K562 (cell line): ENCODE measurements at regions not wholly inside any gene's neighbourhood (a gene's known extent, or its start where the extent isn't known, plus 50 kb on each side); places are given as distances from the start of the nearest gene placed in this dataset.

ENCODE experiments used
- ATAC-seq: fragments of 200-7000 bp; cut with Tn5 transposase; 3 replicates; pipeline ENCODE4 v1.9.1; 2020; ENCODE audit warnings: moderate library complexity
- BruUV-seq: library from RNA; stranded (reverse); fragments of 400-500 nt; replicated peaks from 2 replicates; lab custom pipeline; 2021; lab: Mats Ljungman, UMichigan
- CTCF ChIA-PET: fragments of 300-600 bp; formaldehyde crosslinking; extraction: SDS; loops from one replicate; lab custom pipeline; 2021; ENCODE audit warnings: low intra/inter-chr PET ratio; lab: Yijun Ruan, JAX
- POLR2A ChIA-PET: fragments of 300-600, 350-650 bp; sonication (Branson Sonifier 250); formaldehyde crosslinking; extraction: SDS; loops from one replicate; lab custom pipeline; 2021; ENCODE audit warnings: antibody characterized with exemption, inconsistent platforms; lab: Yijun Ruan, JAX
- DNase-seq, 4 experiments: peaks; one replicate each; pipeline versions ENCODE4 v3.0.0 to v3.0.0-alpha.2; 2011 to 2018; ENCODE audit warnings: low spot score in 3 of 4, mixed read lengths in 3 of 4; ENCODE audit errors: extremely low read depth in 1 of 4
- FAIRE-seq: peaks from 2 replicates; lab custom pipeline; 2011; peaks lifted over from hg19 to GRCh38; lab: Jason Lieb, UNC
- H2AFZ ChIP-seq: 2 replicates; pipeline ENCODE4 v1.6.0; 2011; ENCODE audit warnings: low read depth, low read length, control low read depth, inconsistent platforms
- H3K27ac ChIP-seq: fragments of 200-600 bp; 3 replicates; pipeline ENCODE4 v1.8.0; 2011; ENCODE audit warnings: low read depth, mild to moderate bottlenecking, control low read depth, inconsistent platforms, low read length, moderate library complexity, mixed read lengths; ENCODE audit errors: extremely low read depth
- H3K27me3 ChIP-seq, 2 experiments: fragments of 300-600 bp in 1 of 2; 2 replicates in 1 of 2; 3 replicates in 1 of 2; pipeline versions ENCODE4 v1.6.0 to v1.8.0; 2011; ENCODE audit warnings: inconsistent platforms in 2 of 2, low read length in 2 of 2, mild to moderate bottlenecking in 1 of 2, mixed read lengths in 1 of 2, moderate library complexity in 1 of 2; ENCODE audit not compliant: control insufficient read depth in 2 of 2, insufficient read depth in 2 of 2
- H3K36me3 ChIP-seq: fragments of 300-600 bp; 3 replicates; pipeline ENCODE4 v1.8.0; 2011; ENCODE audit warnings: mild to moderate bottlenecking, low read length, inconsistent platforms; ENCODE audit not compliant: control insufficient read depth, insufficient read depth
- H3K4me1 ChIP-seq, 2 experiments: fragments of 200-600 bp in 1 of 2; replicated peaks in 1 of 2; 2 replicates in 1 of 2; 3 replicates in 1 of 2; pipeline versions ENCODE4 v1.5.1 to v1.8.0; 2011; ENCODE audit warnings: inconsistent platforms in 2 of 2, low read length in 2 of 2, mild to moderate bottlenecking in 1 of 2, mixed read lengths in 1 of 2, moderate library complexity in 1 of 2; ENCODE audit not compliant: control insufficient read depth in 2 of 2, insufficient read depth in 2 of 2
- H3K4me2 ChIP-seq: 2 replicates; pipeline ENCODE4 v1.6.1; 2011; ENCODE audit warnings: low read length, control low read depth, inconsistent platforms, mixed read lengths; ENCODE audit not compliant: insufficient read depth
- H3K4me3 ChIP-seq: fragments of 200-600 bp; sonication (generic), shearing (Covaris generic); 2 replicates; pipeline ENCODE4 v1.5.1; 2016; ENCODE audit warnings: control low read depth, inconsistent platforms
- H3K79me2 ChIP-seq: fragments of 200-600 bp; 3 replicates; pipeline ENCODE4 v1.8.0; 2011; ENCODE audit warnings: low read length, inconsistent platforms; ENCODE audit not compliant: control insufficient read depth, insufficient read depth
- H3K9ac ChIP-seq, 2 experiments: 2 replicates each; pipeline versions ENCODE4 v1.6.0 to v1.6.1; 2011; ENCODE audit warnings: low read depth in 2 of 2, low read length in 2 of 2, control low read depth in 1 of 2, inconsistent platforms in 1 of 2, mild to moderate bottlenecking in 1 of 2, mixed read lengths in 1 of 2; ENCODE audit not compliant: insufficient read depth in 1 of 2
- H3K9me1 ChIP-seq: one replicate; pipeline ENCODE4 v1.6.0; 2011; ENCODE audit warnings: inconsistent platforms, mild to moderate bottlenecking, low read length, moderate library complexity; ENCODE audit not compliant: control insufficient read depth, insufficient read depth
- H3K9me3 ChIP-seq: replicated peaks from 2 replicates; pipeline ENCODE4 v1.5.1; 2011; ENCODE audit warnings: low read depth, low read length, inconsistent platforms; ENCODE audit not compliant: control insufficient read depth, insufficient read depth
- H4K20me1 ChIP-seq: replicated peaks from 2 replicates; pipeline ENCODE4 v1.6.1; 2011; ENCODE audit warnings: low read length, inconsistent platforms, mixed read lengths; ENCODE audit not compliant: control insufficient read depth, insufficient read depth
- NONO ChIP-seq, 2 experiments: fragments of 200-400 bp in 1 of 2; fragments of 450-650 bp in 1 of 2; formaldehyde crosslinking in 1 of 2; IDR thresholded peaks; 2 replicates each; pipeline ENCODE4 v1.6.1; 2017; ENCODE audit warnings: low read depth in 2 of 2, mild to moderate bottlenecking in 2 of 2, moderate library complexity in 2 of 2, low read length in 1 of 2
- PTTG1 ChIP-seq: fragments of 450-650 bp; IDR thresholded peaks from 2 replicates; pipeline ENCODE4 v1.6.1; 2016; ENCODE audit warnings: low read depth, mild to moderate bottlenecking, missing genetic modification characterization, missing compliant biosample characterization
- ZNF174 ChIP-seq: fragments of 250-450 bp; sonication (Bioruptor Pico); IDR thresholded peaks from 2 replicates; pipeline ENCODE4 v1.4.0; 2020; ENCODE audit warnings: mild to moderate bottlenecking
- WGBS: fragments of 100-300 bp; shearing (Covaris generic); methylation state at CpG from one replicate; pipeline ENCODE4 v1.1.6; 2016; ENCODE audit warnings: low coverage, mixed read lengths; ENCODE audit not compliant: insufficient coverage; ENCODE audit errors: missing lambda C conversion rate; 5-methylcytosine and 5-hydroxymethylcytosine counted together
- in situ Hi-C: fragments of 300-500 bp; cut with MboI; formaldehyde crosslinking; loops from 4 replicates; pipeline ENCODE4 v1.15.0; 2018; ENCODE audit warnings: inconsistent platforms, mixed read lengths
- intact Hi-C: fragments of 100-400 bp; cut with micrococcal nuclease; formaldehyde crosslinking; loops from 2 replicates; pipeline ENCODE4 v1.14.2; 2022
- TF ChIP-seq, protein P1 (sequence below): sonication (generic); formaldehyde crosslinking; IDR thresholded peaks from 2 replicates; pipeline ENCODE4 v1.8.1; 2023; ENCODE audit warnings: mild to moderate bottlenecking, missing genetic modification reagents

GRCh38 chr6:144746902-144747469 lies 461.9 kb downstream of the UTRN start:
- POLR2A ChIA-PET = no interaction called here

More at GRCh38 chr6:144746902-144747469, 461.9 kb downstream of the UTRN start:
- CTCF ChIA-PET = no interaction called here
- H3K9me3 ChIP-seq = no peaks in the 10 kb centered on the region
- H3K4me3 ChIP-seq = no peak overlapping the region
- H3K4me2 ChIP-seq = no peak overlapping the region
- no peak for DNase-seq
- H3K27ac ChIP-seq = no peak overlapping the region
- H3K36me3 ChIP-seq = no peaks in the 10 kb centered on the region
- H3K27me3 ChIP-seq = no peaks in the 10 kb centered on the region
- no peaks in the 10 kb centered on the region for H3K9me1 ChIP-seq
- intact Hi-C loops (no loop called here), in situ Hi-C loops (no loop called here)
- no peaks in the 10 kb centered on the region for H4K20me1 ChIP-seq
- ATAC-seq = no peak
- H3K79me2 ChIP-seq = no peaks in the 10 kb centered on the region
- no TSS peak for BruUV-seq
- no peak for TF ChIP-seq ZNF174 (CRISPR knock-in tag)
- no peak for TF ChIP-seq PTTG1
- TF ChIP-seq, protein P1, sequence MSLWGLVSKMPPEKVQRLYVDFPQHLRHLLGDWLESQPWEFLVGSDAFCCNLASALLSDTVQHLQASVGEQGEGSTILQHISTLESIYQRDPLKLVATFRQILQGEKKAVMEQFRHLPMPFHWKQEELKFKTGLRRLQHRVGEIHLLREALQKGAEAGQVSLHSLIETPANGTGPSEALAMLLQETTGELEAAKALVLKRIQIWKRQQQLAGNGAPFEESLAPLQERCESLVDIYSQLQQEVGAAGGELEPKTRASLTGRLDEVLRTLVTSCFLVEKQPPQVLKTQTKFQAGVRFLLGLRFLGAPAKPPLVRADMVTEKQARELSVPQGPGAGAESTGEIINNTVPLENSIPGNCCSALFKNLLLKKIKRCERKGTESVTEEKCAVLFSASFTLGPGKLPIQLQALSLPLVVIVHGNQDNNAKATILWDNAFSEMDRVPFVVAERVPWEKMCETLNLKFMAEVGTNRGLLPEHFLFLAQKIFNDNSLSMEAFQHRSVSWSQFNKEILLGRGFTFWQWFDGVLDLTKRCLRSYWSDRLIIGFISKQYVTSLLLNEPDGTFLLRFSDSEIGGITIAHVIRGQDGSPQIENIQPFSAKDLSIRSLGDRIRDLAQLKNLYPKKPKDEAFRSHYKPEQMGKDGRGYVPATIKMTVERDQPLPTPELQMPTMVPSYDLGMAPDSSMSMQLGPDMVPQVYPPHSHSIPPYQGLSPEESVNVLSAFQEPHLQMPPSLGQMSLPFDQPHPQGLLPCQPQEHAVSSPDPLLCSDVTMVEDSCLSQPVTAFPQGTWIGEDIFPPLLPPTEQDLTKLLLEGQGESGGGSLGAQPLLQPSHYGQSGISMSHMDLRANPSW (CRISPR knock-in tag) = no peak
- TF ChIP-seq NONO (IDR thresholded peaks at IDR 0.05; ENCODE audit: low read depth in 2 of 2, low read length in 1 of 2) = no peak
- TF ChIP-seq, all 486 proteins: peak for 0
- Histone ChIP-seq H2AFZ (no peak overlapping the region), H3K4me1 (no peaks in the 10 kb centered on the region), H3K9ac (no peak overlapping the region)
- FAIRE-seq = no peak
- 47% methylated on average over 1 of the region's 1 CpG for WGBS
